Liver (tissue), 8 donors: ENCODE measurements at regions not wholly inside any gene's neighbourhood (a gene's known extent, or its start where the extent isn't known, plus 50 kb on each side); places are given as distances from the start of the nearest gene placed in this dataset.

Experiments
- DNase-seq: peaks from one replicate; pipeline ENCODE4 v3.0.0-alpha.2; 2017; ENCODE audit warnings: low spot score
- H3K27ac ChIP-seq, 2 donors: one replicate each; pipeline ENCODE4 v1.7.0; 2013; ENCODE audit warnings: inconsistent platforms in 2 of 2, low read length in 2 of 2, control low read depth in 1 of 2, low read depth in 1 of 2, mild to moderate bottlenecking in 1 of 2
- H3K27me3 ChIP-seq, 4 donors: one replicate each; pipeline versions ENCODE4 v1.6.1 to v1.7.0; 2013; ENCODE audit warnings: low read length in 3 of 4, inconsistent platforms in 1 of 4, mild to moderate bottlenecking in 1 of 4, moderate library complexity in 1 of 4; ENCODE audit not compliant: control insufficient read depth in 4 of 4, insufficient read depth in 4 of 4
- H3K36me3 ChIP-seq, 4 donors: one replicate each; pipeline versions ENCODE4 v1.6.1 to v1.7.0; 2013; ENCODE audit warnings: low read length in 3 of 4, mild to moderate bottlenecking in 3 of 4, low read depth in 1 of 4, moderate library complexity in 1 of 4; ENCODE audit not compliant: control insufficient read depth in 4 of 4, insufficient read depth in 3 of 4
- H3K4me1 ChIP-seq, 4 donors: one replicate each; pipeline versions ENCODE4 v1.6.1 to v1.7.0; 2013; ENCODE audit warnings: low read length in 3 of 4, mild to moderate bottlenecking in 3 of 4, moderate library complexity in 1 of 4; ENCODE audit not compliant: control insufficient read depth in 4 of 4, insufficient read depth in 4 of 4
- H3K4me3 ChIP-seq, 3 donors: one replicate each; pipeline versions ENCODE4 v1.6.1 to v1.7.0; 2013; ENCODE audit warnings: low read length in 3 of 3, control low read depth in 1 of 3, low read depth in 1 of 3, mild to moderate bottlenecking in 1 of 3
- H3K9ac ChIP-seq, 2 donors: one replicate each; pipeline ENCODE4 v1.7.0; 2013; ENCODE audit warnings: low read length in 2 of 2, mild to moderate bottlenecking in 2 of 2, moderate library complexity in 2 of 2, control low read depth in 1 of 2, low read depth in 1 of 2
- H3K9me3 ChIP-seq, 4 donors: one replicate each; pipeline versions ENCODE4 v1.6.1 to v1.7.0; 2013; ENCODE audit warnings: low read length in 3 of 4; ENCODE audit not compliant: control insufficient read depth in 4 of 4
- EGR1 ChIP-seq, 2 donors: IDR thresholded peaks; 2 replicates each; pipeline ENCODE4 v1.6.1; 2016 to 2018; ENCODE audit warnings: antibody characterized with exemption in 2 of 2, low read depth in 2 of 2
- FOXA1 ChIP-seq: IDR thresholded peaks from 2 replicates; pipeline ENCODE4 v1.6.1; 2016; ENCODE audit warnings: antibody characterized with exemption
- FOXA2 ChIP-seq: IDR thresholded peaks from 2 replicates; pipeline ENCODE4 v1.6.1; 2016; ENCODE audit warnings: antibody characterized with exemption
- GABPA ChIP-seq, 2 donors: IDR thresholded peaks in 1 of 2; conservative IDR thresholded peaks in 1 of 2; 2 replicates each; pipeline ENCODE4 v1.6.1; 2016; ENCODE audit warnings: antibody characterized with exemption in 2 of 2, mild to moderate bottlenecking in 1 of 2, moderate library complexity in 1 of 2
- HNF4A ChIP-seq, 2 donors: conservative IDR thresholded peaks; 2 replicates each; pipeline ENCODE4 v1.6.1; 2016; ENCODE audit warnings: antibody characterized with exemption in 2 of 2, mild to moderate bottlenecking in 2 of 2
- HNF4G ChIP-seq: IDR thresholded peaks from 2 replicates; pipeline ENCODE4 v1.6.1; 2016; ENCODE audit warnings: antibody characterized with exemption
- JUND ChIP-seq, 2 donors: IDR thresholded peaks; 2 replicates each; pipeline ENCODE4 v1.6.1; 2016; ENCODE audit warnings: antibody characterized with exemption in 2 of 2
- MAX ChIP-seq: IDR thresholded peaks from 2 replicates; pipeline ENCODE4 v1.6.1; 2016; ENCODE audit warnings: antibody characterized with exemption
- NR2F2 ChIP-seq: IDR thresholded peaks from 2 replicates; pipeline ENCODE4 v1.6.1; 2016; ENCODE audit warnings: antibody characterized with exemption
- RAD21 ChIP-seq, 2 donors: IDR thresholded peaks; 2 replicates each; pipeline ENCODE4 v1.6.1; 2016; ENCODE audit warnings: antibody characterized with exemption in 2 of 2, mild to moderate bottlenecking in 2 of 2
- REST ChIP-seq: IDR thresholded peaks from 2 replicates; pipeline ENCODE4 v1.6.1; 2016; ENCODE audit warnings: antibody characterized with exemption, mild to moderate bottlenecking
- RXRA ChIP-seq, 2 donors: IDR thresholded peaks; 2 replicates each; pipeline ENCODE4 v1.6.1; 2017 to 2018; ENCODE audit warnings: antibody characterized with exemption in 2 of 2, mild to moderate bottlenecking in 1 of 2
- SP1 ChIP-seq: IDR thresholded peaks from 2 replicates; pipeline ENCODE4 v1.6.1; 2018; ENCODE audit warnings: antibody characterized with exemption, mild to moderate bottlenecking
- TAF1 ChIP-seq: conservative IDR thresholded peaks from 2 replicates; pipeline ENCODE4 v1.6.1; 2016; ENCODE audit warnings: antibody characterized with exemption, mild to moderate bottlenecking
- YY1 ChIP-seq: IDR thresholded peaks from 2 replicates; pipeline ENCODE4 v1.6.1; 2016; ENCODE audit warnings: antibody characterized with exemption, mild to moderate bottlenecking
- ZBTB33 ChIP-seq: IDR thresholded peaks from 2 replicates; pipeline ENCODE4 v1.6.1; 2016; ENCODE audit warnings: antibody characterized with exemption
- whole genome bisulfite sequencing: extraction: QIAGEN DNeasy Blood & Tissue Kit; methylation state at CpG from one replicate; pipeline ENCODE4 v1.1.7; 2013; 5-methylcytosine and 5-hydroxymethylcytosine counted together
- TF ChIP-seq, protein P1 (sequence below): IDR thresholded peaks from 2 replicates; pipeline ENCODE4 v1.6.1; 2016; ENCODE audit warnings: antibody characterized with exemption
- TF ChIP-seq, protein P2 (sequence below): fragments of 150-350 bp; IDR thresholded peaks from 2 replicates; pipeline ENCODE4 v1.5.1; 2017; ENCODE audit warnings: improper control_type of control experiment, low read depth, low read length; ENCODE audit not compliant: missing input control
- donor health status: healthy.
- donor health status: healthy.
- donor health status: healthy.
- donor health status: healthy.
- donor health status: healthy.

DNA sequence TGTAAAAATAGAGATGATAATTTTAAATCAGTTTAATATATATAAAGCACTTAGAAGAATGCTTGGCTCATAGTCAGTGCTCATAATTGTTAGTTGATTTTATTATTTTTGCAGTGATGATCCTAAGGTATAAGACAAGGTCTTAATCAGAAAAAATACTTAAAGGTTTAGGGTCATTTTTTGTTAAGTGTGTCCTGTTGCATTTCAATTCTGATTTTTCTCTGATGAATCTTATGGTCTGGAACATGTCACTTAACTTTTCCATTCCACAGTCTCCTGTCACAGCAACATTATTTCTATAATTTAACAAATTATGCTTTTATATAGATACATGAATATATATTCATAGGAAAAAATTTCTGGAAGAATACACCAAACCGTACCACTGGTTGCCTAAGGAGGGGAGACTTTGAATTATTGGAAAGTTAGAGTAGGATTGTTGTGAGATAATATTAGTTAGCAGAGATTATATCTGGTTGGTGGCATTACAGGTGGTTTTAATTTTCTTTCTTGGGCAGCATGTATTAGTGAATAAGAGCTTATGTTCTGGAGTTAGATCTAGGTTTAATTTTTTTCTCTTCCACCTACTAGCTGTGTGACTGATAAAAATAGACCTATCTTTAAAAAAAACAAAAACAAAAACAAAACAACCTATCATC, 188.7 kb downstream of the TANC2 start:
- no peaks in the 10 kb centered on the region for H3K27me3 ChIP-seq
- no peak overlapping the region for H3K27ac ChIP-seq
- no peak overlapping the region for H3K9ac ChIP-seq
- H3K4me3 ChIP-seq: no peak overlapping the region
- no peak for TF ChIP-seq HNF4G
- TF ChIP-seq FOXA1: no peak
- TF ChIP-seq TAF1: no peak
- TF ChIP-seq FOXA2: no peak
- no peak for TF ChIP-seq MAX
- TF ChIP-seq YY1: no peak
- no peak for TF ChIP-seq GABPA (IDR thresholded peaks at IDR 0.05 in 1 of 2, conservative IDR thresholded peaks at IDR 0.05 in 1 of 2)
- TF ChIP-seq SP1: no peak
- no peak for TF ChIP-seq RAD21 (IDR thresholded peaks at IDR 0.05)
- TF ChIP-seq ZBTB33: no peak
- TF ChIP-seq REST: no peak
- no peak for TF ChIP-seq HNF4A (conservative IDR thresholded peaks at IDR 0.05)
- TF ChIP-seq, protein P1, sequence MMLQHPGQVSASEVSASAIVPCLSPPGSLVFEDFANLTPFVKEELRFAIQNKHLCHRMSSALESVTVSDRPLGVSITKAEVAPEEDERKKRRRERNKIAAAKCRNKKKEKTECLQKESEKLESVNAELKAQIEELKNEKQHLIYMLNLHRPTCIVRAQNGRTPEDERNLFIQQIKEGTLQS: no peak
- TF ChIP-seq, protein P2, sequence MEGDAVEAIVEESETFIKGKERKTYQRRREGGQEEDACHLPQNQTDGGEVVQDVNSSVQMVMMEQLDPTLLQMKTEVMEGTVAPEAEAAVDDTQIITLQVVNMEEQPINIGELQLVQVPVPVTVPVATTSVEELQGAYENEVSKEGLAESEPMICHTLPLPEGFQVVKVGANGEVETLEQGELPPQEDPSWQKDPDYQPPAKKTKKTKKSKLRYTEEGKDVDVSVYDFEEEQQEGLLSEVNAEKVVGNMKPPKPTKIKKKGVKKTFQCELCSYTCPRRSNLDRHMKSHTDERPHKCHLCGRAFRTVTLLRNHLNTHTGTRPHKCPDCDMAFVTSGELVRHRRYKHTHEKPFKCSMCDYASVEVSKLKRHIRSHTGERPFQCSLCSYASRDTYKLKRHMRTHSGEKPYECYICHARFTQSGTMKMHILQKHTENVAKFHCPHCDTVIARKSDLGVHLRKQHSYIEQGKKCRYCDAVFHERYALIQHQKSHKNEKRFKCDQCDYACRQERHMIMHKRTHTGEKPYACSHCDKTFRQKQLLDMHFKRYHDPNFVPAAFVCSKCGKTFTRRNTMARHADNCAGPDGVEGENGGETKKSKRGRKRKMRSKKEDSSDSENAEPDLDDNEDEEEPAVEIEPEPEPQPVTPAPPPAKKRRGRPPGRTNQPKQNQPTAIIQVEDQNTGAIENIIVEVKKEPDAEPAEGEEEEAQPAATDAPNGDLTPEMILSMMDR: no peak
- no peak for TF ChIP-seq RXRA (IDR thresholded peaks at IDR 0.05)
- no peak for TF ChIP-seq EGR1 (IDR thresholded peaks at IDR 0.05; ENCODE audit: low read depth in 2 of 2)
- no peak for TF ChIP-seq JUND (IDR thresholded peaks at IDR 0.05)
- no peak for TF ChIP-seq NR2F2
- DNase-seq: no peak
- H3K9me3 ChIP-seq: no peaks in the 10 kb centered on the region
- H3K4me1 ChIP-seq: no peaks in the 10 kb centered on the region
- H3K36me3 ChIP-seq: no peaks in the 10 kb centered on the region
- WGBS: 94% methylated on average over 1 of the region's 1 CpG
